ENCODE measurements at regions not wholly inside any gene's neighbourhood (a gene's known extent, or its start where the extent isn't known, plus 50 kb on each side); places are given as distances from the start of the nearest gene placed in this dataset.

DNA sequence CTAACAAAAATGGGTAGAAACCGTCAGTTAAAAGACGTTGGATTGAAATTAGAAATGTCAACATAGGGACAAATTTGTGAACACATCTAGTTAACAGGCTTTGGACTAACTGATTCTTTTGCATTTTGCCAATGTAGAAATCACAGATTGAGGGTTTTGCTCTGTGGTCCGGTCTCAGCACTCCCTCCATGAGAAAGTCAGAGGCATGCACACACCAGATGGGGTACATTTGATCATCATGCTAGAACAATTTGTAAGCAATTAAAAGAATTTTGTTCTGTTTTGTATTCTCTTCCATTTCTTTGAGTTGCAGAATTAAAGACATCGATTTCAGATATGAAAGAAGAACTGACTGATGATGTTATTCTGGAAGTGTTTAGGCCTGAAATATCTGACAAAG, 179.1 kb upstream of the CCDC68 start:
- Histone ChIP-seq H3K4me1 (ENCODE audit: control insufficient read depth, extremely low read depth, insufficient read depth, low read length) (no peaks in the 10 kb centered on the region), H3K4me3 (ENCODE audit: control insufficient read depth in 2 of 3, extremely low read depth in 1 of 3, insufficient read depth in 2 of 3, low read depth in 1 of 3, low read length in 3 of 3) (no peak overlapping the region), H3K9me1 (ENCODE audit: control insufficient read depth, extremely low read depth, insufficient read depth, low read length) (no peaks in the 10 kb centered on the region), H2AFZ (ENCODE audit: control insufficient read depth, low read length) (no peak overlapping the region), H3K4me2 (ENCODE audit: control insufficient read depth, extremely low read depth, insufficient read depth, low read depth, low read length) (no peak overlapping the region), H3K9ac (ENCODE audit: control insufficient read depth, extremely low read depth, insufficient read depth, low read length) (no peak overlapping the region), H3K27ac (ENCODE audit: control insufficient read depth, insufficient read depth, low read length) (no peak overlapping the region), H3K27me3 (ENCODE audit: control insufficient read depth, extremely low read depth, insufficient read depth, low read length) (peaks cover 17% of the 10 kb centered on the region), H3K79me2 (ENCODE audit: control insufficient read depth, insufficient read depth, low read length) (no peaks in the 10 kb centered on the region), H4K20me1 (ENCODE audit: control insufficient read depth, extremely low read depth, insufficient read depth, low read length) (no peaks in the 10 kb centered on the region), H3K9me3 (ENCODE audit: control insufficient read depth, low read depth, low read length) (no peaks in the 10 kb centered on the region), H3K36me3 (ENCODE audit: control insufficient read depth in 2 of 2, extremely low read depth in 1 of 2, insufficient read depth in 2 of 2, low read length in 2 of 2) (no peaks in the 10 kb centered on the region)
- DNase-seq (ENCODE audit: low read depth, low spot score): no peak
- TF ChIP-seq, protein P1, sequence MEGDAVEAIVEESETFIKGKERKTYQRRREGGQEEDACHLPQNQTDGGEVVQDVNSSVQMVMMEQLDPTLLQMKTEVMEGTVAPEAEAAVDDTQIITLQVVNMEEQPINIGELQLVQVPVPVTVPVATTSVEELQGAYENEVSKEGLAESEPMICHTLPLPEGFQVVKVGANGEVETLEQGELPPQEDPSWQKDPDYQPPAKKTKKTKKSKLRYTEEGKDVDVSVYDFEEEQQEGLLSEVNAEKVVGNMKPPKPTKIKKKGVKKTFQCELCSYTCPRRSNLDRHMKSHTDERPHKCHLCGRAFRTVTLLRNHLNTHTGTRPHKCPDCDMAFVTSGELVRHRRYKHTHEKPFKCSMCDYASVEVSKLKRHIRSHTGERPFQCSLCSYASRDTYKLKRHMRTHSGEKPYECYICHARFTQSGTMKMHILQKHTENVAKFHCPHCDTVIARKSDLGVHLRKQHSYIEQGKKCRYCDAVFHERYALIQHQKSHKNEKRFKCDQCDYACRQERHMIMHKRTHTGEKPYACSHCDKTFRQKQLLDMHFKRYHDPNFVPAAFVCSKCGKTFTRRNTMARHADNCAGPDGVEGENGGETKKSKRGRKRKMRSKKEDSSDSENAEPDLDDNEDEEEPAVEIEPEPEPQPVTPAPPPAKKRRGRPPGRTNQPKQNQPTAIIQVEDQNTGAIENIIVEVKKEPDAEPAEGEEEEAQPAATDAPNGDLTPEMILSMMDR (optimal IDR thresholded peaks at IDR 0.05 in 1 of 3, IDR thresholded peaks at IDR 0.05 in 1 of 3, conservative IDR thresholded peaks at IDR 0.05 in 1 of 3; ENCODE audit: extremely low read depth in 1 of 3, insufficient read depth in 2 of 3, low read length in 3 of 3): no peak
- no peak for TF ChIP-seq EZH2 (IDR thresholded peaks at IDR 0.05; ENCODE audit: low read length)
- no peak for FAIRE-seq
- dilution Hi-C loops (cut with MboI; ENCODE audit: extremely low pct_ligation_motif_present, low sequenced_read_pairs): no loop called here

DNA sequence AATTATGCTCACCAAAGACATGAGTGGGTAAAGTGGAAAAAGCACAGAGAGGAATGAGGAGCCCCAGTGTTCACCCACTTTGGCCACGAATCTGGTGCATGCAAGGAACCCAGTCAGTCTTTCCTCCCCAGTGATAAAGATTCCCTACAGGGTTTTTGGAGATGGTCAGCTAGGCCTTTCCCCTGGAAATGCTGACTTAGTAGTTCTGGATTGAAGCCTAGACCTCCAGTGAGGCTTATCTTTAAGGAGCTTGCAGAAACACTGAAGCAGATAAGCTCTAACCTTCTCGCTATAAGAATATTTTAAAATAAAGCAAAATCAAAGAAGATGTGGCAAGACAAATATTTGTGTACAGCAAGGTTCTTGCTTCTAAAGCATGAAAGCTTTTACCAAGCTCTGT, 178.3 kb upstream of the CCDC68 start:
- FAIRE-seq (no peak), DNase-seq (ENCODE audit: low read depth, low spot score) (no peak)
- Histone ChIP-seq H3K9me1 (ENCODE audit: control insufficient read depth, extremely low read depth, insufficient read depth, low read length) (no peaks in the 10 kb centered on the region), H2AFZ (ENCODE audit: control insufficient read depth, low read length) (no peak overlapping the region), H3K27me3 (ENCODE audit: control insufficient read depth, extremely low read depth, insufficient read depth, low read length) (peaks cover 17% of the 10 kb centered on the region), H3K36me3 (ENCODE audit: control insufficient read depth in 2 of 2, extremely low read depth in 1 of 2, insufficient read depth in 2 of 2, low read length in 2 of 2) (no peaks in the 10 kb centered on the region), H3K4me1 (ENCODE audit: control insufficient read depth, extremely low read depth, insufficient read depth, low read length) (no peaks in the 10 kb centered on the region), H3K4me2 (ENCODE audit: control insufficient read depth, extremely low read depth, insufficient read depth, low read depth, low read length) (no peak overlapping the region), H3K79me2 (ENCODE audit: control insufficient read depth, insufficient read depth, low read length) (no peaks in the 10 kb centered on the region), H3K9me3 (ENCODE audit: control insufficient read depth, low read depth, low read length) (no peaks in the 10 kb centered on the region), H4K20me1 (ENCODE audit: control insufficient read depth, extremely low read depth, insufficient read depth, low read length) (no peaks in the 10 kb centered on the region), H3K9ac (ENCODE audit: control insufficient read depth, extremely low read depth, insufficient read depth, low read length) (no peak overlapping the region), H3K4me3 (ENCODE audit: control insufficient read depth in 2 of 3, extremely low read depth in 1 of 3, insufficient read depth in 2 of 3, low read depth in 1 of 3, low read length in 3 of 3) (no peak overlapping the region), H3K27ac (ENCODE audit: control insufficient read depth, insufficient read depth, low read length) (no peak overlapping the region)
- TF ChIP-seq, protein P1 (optimal IDR thresholded peaks at IDR 0.05 in 1 of 3, IDR thresholded peaks at IDR 0.05 in 1 of 3, conservative IDR thresholded peaks at IDR 0.05 in 1 of 3; ENCODE audit: extremely low read depth in 1 of 3, insufficient read depth in 2 of 3, low read length in 3 of 3): no peak
- no peak for TF ChIP-seq EZH2 (IDR thresholded peaks at IDR 0.05; ENCODE audit: low read length)
- dilution Hi-C loops (cut with MboI; ENCODE audit: extremely low pct_ligation_motif_present, low sequenced_read_pairs): no loop called here
